HG03064 (cell line): ENCODE measurements at regions not wholly inside any gene's neighbourhood (a gene's known extent, or its start where the extent isn't known, plus 50 kb on each side); places are given as distances from the start of the nearest gene placed in this dataset.

Source experiments
- ATAC-seq: cut with Tn5 transposase; IDR thresholded peaks from one replicate; pipeline ENCODE4 v1.9.1; 2021; ENCODE audit warnings: low read depth; ENCODE audit not compliant: unreplicated experiment

DNA sequence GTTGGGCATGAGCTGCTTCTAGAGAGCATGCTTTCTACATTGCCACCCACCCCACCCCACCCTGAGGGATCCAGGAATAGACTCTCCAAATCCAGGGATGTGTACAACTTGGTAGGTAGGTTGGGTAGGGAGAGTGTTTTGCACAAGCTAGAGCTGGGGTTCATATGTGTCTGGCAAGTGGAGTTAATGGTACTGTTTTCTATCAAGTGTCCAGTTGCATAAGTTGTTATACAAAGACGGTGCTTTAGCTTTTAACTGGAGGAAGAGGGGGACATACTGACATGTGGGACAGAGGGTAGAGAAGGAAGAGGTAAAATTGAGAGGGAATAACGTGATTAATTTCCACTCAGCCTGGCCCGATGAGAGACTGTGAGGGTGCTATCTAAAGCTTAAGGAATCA lies 51.0 kb upstream of the TNC start:
- ATAC-seq = no peak

GRCh38 chr9:115170358-115171073 lies 52.6 kb upstream of the TNC start:
- ATAC-seq = no peak

- ATAC-seq = no peak
Observed at GRCh38 chr9:115171921-115172388, 54.0 kb upstream of the TNC start.

DNA sequence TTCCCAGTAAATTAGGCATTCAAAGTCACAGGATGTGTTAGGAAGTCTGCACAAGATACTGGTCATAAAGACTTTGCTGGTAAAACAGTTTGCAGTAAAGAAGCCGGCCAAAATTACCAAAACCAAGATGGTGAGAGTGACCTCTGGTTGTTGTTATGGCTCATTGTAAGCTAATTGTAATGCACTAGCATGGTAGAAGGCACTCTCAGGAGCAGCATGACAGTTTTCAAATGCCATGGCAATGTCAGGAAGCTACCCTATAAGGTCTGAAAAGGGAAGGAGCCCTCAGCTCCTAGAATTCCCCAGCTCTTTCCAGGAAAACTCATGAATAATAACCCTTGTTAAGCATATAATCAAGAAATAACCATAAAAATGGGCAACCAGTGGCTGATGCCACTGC lies 64.3 kb upstream of the TNC start:
- ATAC-seq = no peak

- ATAC-seq = no peak
Observed at GRCh38 chr9:115183436-115183835, 65.5 kb upstream of the TNC start.

DNA sequence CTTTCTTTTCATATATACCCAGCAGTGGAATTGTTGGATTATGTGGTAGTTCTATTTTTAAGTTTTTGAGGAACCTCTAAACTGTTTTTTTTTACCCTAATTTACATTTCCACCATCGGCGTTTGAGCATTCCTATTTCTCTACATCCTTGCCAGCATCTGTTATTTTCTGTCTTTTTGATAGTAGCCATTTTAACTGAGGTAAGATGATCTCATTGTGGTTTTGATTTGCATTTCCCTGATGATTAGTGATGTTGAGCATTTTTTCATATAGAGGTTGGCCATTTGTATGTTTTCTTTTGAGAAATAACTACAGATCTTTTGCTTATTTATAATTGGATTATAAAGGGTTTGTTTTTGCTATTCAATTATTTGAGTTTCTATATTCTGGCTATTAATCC lies 71.7 kb upstream of the TNC start:
- no peak for ATAC-seq

DNA sequence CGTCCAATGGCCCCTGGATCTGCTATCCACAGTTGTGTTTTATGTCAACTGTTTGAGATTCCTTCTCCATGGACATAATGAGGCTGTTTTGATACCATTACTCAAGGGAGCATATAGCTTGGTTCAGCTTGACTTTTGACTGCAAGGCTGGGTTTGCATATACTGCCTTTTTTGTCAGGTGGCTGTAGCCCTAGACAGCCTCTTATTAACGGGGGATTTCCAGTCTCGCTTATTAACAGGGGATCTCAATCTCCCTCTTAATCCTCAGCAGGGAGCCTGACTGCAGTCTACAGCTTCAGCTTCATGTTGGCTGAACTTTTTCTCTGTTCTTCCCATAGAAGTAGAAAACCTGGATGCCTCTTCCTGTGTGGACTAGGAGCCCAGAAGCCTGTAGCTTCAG lies 73.7 kb upstream of the TNC start:
- ATAC-seq = no peak

DNA sequence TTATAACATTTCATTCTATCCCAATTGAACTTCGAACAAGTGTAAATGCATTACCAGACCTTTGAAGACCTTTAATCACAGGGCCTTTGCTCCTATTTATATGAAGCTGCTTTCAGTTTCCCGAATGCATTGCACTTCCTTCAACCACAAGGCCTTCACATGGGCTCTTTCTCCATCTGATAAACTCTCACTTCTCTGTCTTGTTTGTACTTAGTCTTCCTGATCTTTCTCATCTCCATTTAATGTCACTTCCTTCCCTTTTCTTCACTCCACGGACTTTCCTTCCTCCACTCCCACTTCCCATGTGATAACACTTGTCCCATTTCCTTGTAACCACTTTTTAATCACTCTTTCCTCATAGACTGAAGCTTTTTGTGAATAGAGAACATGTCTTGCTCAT lies 74.3 kb upstream of the TNC start:
- ATAC-seq = no peak

DNA sequence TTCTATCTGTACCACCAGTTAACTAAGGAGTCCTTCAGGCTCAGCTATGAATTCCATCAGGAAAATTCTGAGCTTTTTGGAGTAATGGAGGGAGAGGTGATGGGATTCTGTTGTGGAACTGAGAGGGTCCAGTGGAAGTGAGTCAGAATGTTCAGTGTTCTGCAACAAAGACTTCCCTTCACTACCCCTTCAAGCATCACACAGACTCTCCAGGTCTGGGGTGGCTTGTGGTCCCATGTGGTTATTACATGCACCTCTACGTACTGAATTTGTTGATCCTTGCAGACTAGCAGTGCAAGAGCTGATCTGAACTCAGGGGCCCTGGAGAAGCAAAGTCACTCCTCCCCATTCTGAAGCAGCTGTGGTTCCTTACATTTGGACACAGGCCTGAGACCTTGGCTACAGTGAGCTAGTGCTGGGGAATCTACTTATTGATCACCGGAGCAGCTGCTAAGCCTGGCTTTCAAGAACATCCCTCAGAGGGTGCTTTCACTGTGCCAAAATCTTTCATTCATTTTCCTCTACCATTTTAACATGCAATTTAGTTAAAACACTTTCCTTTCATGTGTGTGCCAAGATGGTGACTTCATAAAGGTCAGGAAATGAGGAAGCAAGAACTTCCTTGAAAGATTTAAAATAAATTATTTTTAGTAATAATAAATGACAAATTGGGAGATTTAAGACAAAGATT lies 75.0 kb upstream of the TNC start:
- peak; percentile 65 for ATAC-seq

DNA sequence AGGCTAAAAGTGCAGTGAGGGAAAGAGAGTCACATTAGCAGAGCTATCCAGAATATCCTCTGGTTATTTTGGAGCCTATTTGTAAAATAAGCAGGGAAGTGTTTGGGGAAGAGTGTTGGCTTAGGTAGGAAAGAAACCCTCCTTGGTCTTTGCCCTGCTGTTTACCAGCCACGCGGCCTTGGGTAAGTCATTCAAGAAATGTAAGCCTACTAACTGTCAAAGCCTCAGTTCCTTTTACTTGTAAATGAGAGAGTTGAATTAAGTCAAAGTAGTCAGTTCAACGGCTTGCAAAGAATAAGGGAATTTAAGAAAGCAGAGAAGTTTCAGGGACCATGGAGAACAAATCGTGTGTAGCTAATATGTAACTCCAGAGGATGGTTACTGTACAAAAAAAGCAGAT lies 75.8 kb upstream of the TNC start:
- ATAC-seq = no peak

DNA sequence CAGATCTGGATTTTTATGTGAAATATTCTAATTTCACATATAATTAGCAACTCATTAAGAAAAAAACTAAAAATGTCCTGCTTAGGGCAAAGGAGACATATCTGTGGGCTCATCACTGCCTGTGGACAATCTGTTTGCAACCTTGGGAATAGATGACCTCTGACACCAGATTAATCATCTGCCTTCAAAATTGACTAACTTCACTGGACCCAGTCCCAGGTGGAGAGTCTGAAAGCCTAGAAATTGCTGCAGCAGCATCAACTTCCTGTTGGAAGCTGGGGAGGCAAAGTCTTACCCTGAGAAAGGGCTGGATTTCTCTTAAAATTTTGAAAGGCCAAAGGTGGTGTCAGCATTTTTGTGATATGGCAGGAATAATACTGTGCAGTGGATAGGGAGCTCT lies 76.3 kb upstream of the TNC start:
- no peak for ATAC-seq

DNA sequence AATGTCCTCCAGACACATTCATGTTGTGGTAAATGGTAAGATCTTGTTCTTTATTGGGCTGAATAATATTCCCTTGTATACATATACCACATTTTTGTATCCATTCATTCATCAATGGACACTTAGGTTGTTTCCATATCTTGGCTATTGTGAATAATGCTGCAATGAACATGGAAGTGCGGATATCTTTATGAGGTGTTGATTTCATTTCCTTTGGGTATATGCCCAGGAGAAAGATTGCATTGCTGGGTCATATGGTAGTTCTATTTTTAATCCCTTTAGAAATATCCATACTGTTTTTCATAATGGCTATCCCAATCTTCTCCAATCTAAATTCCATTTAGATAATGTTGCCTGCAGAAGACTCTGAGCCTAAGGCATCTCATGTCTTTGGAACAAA lies 78.0 kb upstream of the TNC start:
- ATAC-seq = no peak

- ATAC-seq = no peak
Observed at GRCh38 chr9:115196919-115197318, 79.0 kb upstream of the TNC start.

DNA sequence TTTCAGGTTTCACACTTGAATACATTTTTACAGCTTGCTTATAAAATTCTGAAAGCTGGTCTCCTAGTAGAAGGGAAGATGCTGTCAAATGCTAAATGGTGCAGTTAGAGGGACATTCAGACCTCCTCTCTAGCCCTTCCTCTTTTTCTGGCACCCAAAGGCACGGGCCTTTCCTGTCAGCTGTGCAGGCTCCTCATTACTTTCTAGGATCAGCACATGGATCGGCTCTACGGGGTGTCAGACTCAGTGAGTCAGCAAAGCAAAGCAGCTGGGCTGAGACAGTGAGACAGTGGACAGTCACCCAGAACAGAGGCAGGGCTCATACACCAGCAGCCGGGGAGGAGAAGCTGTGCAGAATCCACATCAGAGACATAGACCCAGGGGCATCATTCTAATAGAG lies 80.0 kb upstream of the TNC start:
- no peak for ATAC-seq

DNA sequence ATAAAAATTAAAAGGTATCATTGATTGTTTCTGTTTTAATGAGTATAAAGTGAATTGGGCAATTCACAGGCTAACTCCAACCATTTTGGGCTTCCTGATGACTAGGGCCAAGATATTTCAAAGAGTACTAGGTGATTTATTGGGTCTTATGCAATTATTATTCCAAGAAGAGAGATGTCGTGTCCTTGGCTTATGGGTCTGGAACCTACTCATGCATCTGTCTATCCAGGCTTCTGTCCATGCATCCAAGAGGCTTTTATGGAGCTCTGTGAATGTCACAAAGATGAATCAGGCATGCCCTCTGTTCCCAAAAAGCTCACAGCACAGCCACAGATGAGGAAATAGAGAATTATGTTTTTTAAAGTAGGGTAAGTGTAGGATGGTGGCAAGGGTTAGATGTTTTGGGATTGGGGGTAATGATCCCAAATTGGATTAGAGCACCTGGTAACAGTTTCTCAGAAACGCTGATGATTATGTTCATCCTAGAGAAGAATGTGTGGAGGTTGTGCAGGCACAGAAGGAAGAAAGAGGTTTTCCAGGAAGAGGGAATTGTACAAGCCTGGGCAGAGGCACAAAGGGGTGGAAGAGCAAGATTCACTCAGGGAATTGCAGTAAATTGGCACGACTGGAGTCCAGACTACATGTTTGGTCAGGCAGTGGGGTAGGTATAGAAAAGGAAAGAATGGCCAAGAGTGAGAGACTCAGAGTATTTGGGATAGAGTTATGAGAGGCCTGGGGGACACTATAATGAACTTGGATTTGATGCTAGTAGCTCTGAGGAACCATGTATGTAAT lies 83.0 kb upstream of the TNC start:
- ATAC-seq = no peak

DNA sequence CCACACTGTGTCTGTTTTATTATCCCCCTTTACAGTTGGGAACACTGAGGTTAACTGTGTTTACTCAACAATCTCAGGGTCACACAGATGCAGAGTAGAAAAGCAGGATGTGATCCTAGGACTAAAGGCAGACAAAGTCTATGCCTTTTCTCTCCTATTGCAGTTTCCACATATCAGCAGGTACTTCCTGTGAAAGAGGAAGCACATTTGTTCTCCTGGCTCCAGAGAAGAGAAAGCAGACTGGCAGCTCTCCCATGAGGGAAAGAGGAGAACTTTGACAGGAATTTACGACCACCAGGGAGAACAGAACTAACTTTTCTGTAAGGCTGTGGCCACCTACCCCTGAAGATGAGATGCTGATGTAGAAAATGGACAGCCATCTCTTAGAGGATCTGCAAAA lies 84.2 kb upstream of the TNC start:
- no peak for ATAC-seq

DNA sequence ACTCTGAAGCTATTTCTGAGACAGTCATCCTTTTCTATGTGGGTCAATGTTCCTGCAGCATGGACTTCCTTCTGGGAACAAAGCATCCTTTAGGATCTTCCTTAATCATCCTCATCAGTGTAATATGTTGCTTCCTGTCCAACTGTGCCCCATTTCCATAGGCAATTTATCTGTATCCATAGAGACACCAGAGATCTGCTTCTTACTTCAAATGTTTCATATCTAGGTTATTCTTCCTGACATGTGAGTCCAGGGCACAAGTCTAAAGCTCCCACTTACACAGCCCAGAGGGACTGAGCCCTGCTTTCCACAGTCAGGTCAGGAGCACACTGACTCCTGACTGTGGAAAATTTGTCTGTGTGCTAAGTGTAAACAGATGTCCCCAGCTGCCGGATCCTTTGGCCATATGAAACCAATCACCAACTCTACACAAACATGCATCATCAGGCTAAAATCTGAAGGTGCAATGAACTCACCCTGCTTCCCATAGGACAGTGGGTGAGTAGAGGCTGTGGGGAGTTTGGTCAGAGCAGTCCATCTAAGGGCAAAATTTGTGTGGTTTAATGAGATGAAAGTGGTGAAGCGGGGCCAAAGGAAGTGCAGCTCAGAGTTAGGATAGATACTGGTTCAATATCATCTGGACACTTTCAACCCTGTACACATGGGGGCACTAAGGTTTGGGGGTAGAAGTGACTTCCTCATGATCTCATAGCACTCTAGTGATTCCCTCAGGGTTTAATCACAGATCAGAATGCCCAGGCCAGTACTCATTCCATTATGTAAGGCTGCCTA lies 85.2 kb upstream of the TNC start:
- ATAC-seq = no peak

DNA sequence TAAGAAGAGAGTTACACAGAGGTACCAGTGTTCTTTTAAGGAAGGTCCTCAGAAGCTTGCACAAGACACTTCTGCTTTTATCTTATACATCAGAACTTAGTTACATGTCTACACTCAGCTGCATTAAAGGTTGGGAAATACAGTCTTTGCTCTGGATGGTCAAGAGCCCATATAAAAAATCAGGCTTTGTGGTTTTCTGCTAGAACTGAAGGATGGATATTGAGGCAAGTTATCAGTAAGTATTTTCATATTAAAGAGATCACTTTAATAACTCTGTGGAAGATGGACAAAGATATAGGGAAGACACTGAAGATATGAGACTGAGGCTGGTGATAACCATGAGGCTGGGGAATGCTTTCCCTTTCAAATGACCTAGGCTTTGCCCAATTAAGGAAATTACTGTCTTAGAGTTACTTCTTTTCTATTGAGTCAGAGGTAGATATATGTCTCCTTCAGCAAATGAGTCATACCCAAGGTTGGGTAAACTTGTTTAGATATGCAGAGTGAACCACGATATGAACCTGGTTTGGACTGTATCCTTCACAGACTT lies 87.0 kb upstream of the TNC start:
- ATAC-seq = peak; percentile 47

DNA sequence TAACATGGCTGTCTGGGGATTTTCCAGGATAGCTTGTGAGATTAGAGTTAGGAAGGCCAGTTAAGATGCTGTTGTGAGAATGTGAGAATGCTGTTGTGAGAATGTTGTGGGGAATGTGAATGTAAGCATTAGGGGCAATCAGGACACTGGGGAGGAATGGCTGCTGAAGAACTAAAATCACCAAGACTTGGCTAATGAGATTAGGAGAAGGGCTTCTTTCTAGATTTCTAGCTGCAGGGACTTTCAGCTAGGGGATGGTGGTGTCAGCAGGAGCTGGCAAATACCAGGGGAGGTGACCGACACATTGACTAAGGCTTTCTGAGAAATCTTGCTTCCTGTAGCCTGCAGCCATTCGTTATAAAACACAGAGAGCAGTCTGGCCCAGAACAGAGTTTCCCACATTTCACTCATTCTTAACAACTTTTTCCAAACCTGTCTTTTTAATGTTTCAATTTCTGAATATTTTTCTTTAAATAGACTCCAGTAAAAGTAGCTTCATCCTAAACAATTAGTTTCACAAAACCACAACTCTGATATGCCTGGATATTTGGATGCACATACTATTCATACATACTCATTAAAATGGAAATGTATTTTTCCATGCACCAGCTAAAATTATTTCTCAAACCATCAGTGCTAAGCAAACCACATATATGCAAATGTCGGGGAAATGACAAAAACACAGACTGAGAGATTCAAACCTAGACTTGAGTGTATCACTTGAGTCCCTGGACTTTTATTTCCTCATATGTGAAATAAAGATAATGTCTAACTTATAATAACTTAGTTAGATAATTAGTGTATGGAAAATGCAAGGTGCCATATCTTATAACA lies 89.3 kb upstream of the TNC start:
- peak; percentile 48 for ATAC-seq

DNA sequence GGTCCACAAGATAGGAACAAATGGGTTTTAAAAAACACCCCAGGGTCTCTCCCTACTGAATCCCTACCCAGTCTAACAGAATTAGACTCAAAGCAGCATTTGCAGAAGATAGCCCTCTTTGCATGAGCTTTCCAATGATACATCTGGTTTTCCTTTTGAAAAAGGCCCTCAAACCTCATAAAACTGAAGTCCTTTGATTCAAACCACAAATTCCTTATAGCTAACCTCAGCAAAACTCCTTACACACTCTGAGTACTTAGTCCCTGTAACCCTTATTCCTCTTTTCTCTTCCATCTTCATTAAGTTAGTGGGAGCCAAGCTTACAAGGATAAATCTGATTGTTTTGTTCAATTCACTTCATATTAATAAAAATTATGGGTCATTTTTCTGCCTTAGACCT lies 90.5 kb upstream of the TNC start:
- no peak for ATAC-seq
